ENCODE measurements at regions not wholly inside any gene's neighbourhood (a gene's known extent, or its start where the extent isn't known, plus 50 kb on each side); places are given as distances from the start of the nearest gene placed in this dataset.

DNA sequence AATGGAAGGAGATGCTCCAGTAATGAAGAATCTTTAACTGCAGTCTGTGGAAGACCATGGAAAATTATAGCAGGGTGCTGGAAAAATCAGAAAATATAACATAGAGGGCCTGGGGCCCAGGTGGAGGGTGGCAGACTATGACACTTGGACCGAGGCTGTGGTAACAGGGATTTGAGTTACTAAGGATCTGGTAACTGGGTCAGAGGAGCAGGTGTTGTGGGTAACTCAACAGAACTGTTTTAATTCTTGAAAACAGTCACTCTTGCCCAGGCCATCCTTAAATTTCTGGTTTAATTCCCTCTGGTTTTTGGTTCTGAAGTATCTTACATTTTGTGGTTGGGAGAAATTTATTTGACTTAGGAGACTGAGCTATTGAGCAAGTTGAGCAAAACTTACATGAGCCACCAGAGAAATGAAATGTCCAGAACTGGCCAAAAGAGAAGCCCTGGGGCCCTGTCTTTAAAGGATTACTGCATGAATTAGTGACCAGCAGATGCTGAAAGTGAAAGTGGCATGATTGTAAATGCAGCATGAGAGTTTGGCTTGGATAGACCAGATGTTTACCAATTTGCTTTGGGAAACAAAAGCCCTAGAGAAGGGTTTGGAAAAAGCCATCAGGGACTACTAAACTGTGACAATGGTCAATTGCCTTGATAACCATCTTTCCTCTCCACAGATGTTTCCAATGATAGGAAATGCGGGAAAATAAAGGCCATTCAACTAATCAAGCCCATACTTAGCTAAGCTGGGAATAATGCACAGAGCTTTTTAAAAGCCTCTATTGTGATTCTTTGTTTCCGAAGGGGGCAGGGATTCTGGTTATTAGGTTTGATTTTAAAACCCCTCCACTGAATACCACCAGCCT, 374.9 kb upstream of the TGFBR2 start:
- H3K36me3 ChIP-seq, result no peaks in the 10 kb centered on the region
- 84% methylated on average over 3 of the region's 3 CpGs for WGBS
- no peak for DNase-seq (ENCODE audit: low spot score)
- no peak overlapping the region for H3K27ac ChIP-seq
- H3K4me1 ChIP-seq (replicated peaks), result no peaks in the 10 kb centered on the region
- no peak overlapping the region for H3K4me3 ChIP-seq
- intact Hi-C loops (cut with DNase I), result loop anchor here (10.0 kb wide), 1 partner anchor 373 kb away; the partner anchor contains the start of gene TGFBR2
- H3K9me3 ChIP-seq, result no peaks in the 10 kb centered on the region
- TF ChIP-seq, protein P1, sequence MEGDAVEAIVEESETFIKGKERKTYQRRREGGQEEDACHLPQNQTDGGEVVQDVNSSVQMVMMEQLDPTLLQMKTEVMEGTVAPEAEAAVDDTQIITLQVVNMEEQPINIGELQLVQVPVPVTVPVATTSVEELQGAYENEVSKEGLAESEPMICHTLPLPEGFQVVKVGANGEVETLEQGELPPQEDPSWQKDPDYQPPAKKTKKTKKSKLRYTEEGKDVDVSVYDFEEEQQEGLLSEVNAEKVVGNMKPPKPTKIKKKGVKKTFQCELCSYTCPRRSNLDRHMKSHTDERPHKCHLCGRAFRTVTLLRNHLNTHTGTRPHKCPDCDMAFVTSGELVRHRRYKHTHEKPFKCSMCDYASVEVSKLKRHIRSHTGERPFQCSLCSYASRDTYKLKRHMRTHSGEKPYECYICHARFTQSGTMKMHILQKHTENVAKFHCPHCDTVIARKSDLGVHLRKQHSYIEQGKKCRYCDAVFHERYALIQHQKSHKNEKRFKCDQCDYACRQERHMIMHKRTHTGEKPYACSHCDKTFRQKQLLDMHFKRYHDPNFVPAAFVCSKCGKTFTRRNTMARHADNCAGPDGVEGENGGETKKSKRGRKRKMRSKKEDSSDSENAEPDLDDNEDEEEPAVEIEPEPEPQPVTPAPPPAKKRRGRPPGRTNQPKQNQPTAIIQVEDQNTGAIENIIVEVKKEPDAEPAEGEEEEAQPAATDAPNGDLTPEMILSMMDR (IDR thresholded peaks at IDR 0.05), result no peak
- TF ChIP-seq POLR2AphosphoS5 (IDR thresholded peaks at IDR 0.05) (no peak), POLR2A (IDR thresholded peaks at IDR 0.05) (no peak)
- H3K27me3 ChIP-seq (replicated peaks; ENCODE audit: insufficient read depth), result no peaks in the 10 kb centered on the region

DNA sequence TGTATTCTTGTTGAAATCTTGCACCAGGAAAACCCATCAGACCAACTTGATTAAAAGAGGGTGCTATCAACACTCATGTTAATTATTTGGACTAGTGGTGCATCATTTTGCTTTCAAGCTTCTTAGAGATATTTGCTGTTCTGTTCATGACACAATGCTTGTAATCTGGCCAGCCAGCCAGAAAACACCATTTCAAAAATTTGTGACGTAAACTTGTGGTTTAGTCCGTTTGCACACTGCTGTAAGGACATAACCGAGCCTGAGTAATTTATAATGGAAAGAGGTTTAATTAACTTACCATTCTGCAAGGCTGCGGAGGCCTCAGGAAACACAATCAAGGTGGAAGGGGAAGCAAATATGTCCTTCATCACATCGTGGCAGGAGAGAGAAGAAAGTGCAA, 374.3 kb upstream of the TGFBR2 start:
- 74% methylated on average over 5 of the region's 5 CpGs for WGBS
- Histone ChIP-seq H3K36me3 (no peaks in the 10 kb centered on the region), H3K27ac (no peak overlapping the region), H3K4me3 (no peak overlapping the region), H3K9me3 (no peaks in the 10 kb centered on the region), H3K4me1 (replicated peaks) (no peaks in the 10 kb centered on the region), H3K27me3 (replicated peaks; ENCODE audit: insufficient read depth) (no peaks in the 10 kb centered on the region)
- TF ChIP-seq POLR2AphosphoS5 (IDR thresholded peaks at IDR 0.05) (no peak), POLR2A (IDR thresholded peaks at IDR 0.05) (no peak)
- TF ChIP-seq, protein P1 (IDR thresholded peaks at IDR 0.05), result no peak
- no peak for DNase-seq (ENCODE audit: low spot score)
- intact Hi-C loops (cut with DNase I), result loop anchor here (10.0 kb wide), 1 partner anchor 373 kb away; the partner anchor contains the start of gene TGFBR2

DNA sequence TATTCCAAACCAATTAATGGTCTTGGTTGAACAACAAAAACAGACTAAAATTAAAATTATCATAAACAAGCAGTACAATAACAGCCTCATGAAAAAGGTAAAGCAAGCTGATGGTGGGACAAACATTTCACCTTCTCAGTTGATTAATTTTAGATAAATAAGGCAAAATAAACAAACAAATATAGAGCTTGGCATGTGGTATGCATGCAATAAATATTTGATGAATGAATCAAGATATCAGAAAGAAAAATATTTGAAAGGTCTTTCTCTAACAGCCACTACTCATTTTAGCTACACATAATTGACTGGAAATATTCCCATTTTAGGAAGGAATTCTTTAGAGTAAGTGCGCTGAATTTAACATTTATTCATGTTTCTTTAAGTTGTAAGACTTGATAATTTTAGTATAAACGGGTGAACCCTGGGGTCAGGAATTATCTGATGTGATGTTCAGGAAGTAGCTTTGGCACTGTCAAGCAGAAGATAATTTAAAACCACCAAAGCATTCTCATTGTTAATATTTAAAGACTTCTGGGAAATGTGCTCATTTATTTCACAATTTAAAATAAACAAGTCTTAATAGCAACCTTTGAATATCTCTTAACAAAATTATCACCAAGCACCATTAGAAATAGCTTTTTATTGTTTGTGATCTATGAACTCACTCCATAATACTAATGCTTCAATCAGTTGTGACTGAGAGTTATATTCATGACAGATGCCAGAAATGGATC, 372.3 kb upstream of the TGFBR2 start:
- no peak overlapping the region for H3K27ac ChIP-seq
- no peaks in the 10 kb centered on the region for H3K36me3 ChIP-seq
- DNase-seq (ENCODE audit: low spot score), result no peak
- intact Hi-C loops (cut with DNase I), result loop anchor here (10.0 kb wide), 1 partner anchor 371 kb away; the partner anchor contains the start of gene TGFBR2
- H3K9me3 ChIP-seq, result no peaks in the 10 kb centered on the region
- H3K27me3 ChIP-seq (replicated peaks; ENCODE audit: insufficient read depth), result no peaks in the 10 kb centered on the region
- H3K4me3 ChIP-seq, result no peak overlapping the region
- no peak for TF ChIP-seq POLR2A (IDR thresholded peaks at IDR 0.05)
- TF ChIP-seq, protein P1 (IDR thresholded peaks at IDR 0.05), result no peak
- TF ChIP-seq POLR2AphosphoS5 (IDR thresholded peaks at IDR 0.05), result no peak
- 46% methylated on average over 2 of the region's 2 CpGs for WGBS
- no peaks in the 10 kb centered on the region for H3K4me1 ChIP-seq (replicated peaks)

DNA sequence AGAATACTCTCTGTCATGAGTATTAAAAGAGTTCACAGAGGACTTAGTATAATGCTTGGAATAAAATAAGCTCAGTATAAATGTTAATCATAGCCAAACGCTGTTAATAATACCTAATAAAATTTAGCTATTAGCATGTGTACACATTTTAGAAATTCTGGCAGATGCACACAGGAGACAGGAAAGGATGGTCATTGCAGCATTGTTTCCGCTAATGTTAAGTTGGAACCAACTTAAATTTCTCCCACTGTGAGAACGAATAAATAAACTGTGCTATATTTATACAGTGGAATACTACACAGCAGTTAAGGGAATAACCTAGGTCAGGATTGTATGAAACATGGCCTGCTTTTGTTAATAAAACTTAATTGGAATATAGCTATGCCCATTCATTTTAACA, 370.4 kb upstream of the TGFBR2 start:
- DNase-seq (ENCODE audit: low spot score), result no peak
- H3K27ac ChIP-seq, result no peak overlapping the region
- H3K9me3 ChIP-seq, result no peaks in the 10 kb centered on the region
- H3K36me3 ChIP-seq, result no peaks in the 10 kb centered on the region
- no peak for TF ChIP-seq POLR2A (IDR thresholded peaks at IDR 0.05)
- TF ChIP-seq, protein P1 (IDR thresholded peaks at IDR 0.05), result no peak
- no peak for TF ChIP-seq POLR2AphosphoS5 (IDR thresholded peaks at IDR 0.05)
- H3K4me1 ChIP-seq (replicated peaks), result no peaks in the 10 kb centered on the region
- WGBS, result 53% methylated on average over 3 of the region's 3 CpGs
- no peaks in the 10 kb centered on the region for H3K27me3 ChIP-seq (replicated peaks; ENCODE audit: insufficient read depth)
- no peak overlapping the region for H3K4me3 ChIP-seq
- intact Hi-C loops (cut with DNase I), result loop anchor here (10.0 kb wide), 1 partner anchor 369 kb away; the partner anchor contains the start of gene TGFBR2
